ENCODE measurements at regions not wholly inside any gene's neighbourhood (a gene's known extent, or its start where the extent isn't known, plus 50 kb on each side); places are given as distances from the start of the nearest gene placed in this dataset.

DNA sequence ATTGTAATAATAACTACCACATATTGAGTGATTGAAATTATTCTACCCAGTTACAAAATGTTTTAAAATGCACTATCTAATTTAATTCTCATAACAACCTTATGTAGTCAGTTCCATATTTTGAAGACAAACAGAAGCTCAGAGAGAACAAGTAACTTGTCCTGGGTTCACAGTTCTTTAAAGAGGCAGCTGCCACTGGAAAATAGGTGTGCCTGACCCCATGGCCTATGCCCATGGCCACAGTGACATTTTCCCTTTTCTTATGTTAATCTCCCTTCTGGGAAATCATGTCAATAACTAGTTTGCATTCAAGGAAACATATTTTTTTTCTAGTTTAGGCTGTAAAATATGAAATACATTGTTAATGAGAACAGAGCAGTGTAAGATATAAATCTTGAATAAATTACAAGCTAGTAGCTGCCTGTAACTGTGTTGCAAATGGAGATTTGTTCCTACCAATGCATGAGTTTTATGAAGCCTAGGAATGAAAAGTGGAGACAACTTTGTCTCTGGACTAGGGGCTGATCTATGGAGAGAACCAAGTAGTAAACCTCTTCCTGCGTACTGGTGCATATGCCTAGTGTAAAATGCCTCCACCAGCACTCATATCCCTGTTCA is 1018.0 kb downstream of the NTRK3 start:
- DNase-seq (ENCODE audit: low spot score): no peak

DNA sequence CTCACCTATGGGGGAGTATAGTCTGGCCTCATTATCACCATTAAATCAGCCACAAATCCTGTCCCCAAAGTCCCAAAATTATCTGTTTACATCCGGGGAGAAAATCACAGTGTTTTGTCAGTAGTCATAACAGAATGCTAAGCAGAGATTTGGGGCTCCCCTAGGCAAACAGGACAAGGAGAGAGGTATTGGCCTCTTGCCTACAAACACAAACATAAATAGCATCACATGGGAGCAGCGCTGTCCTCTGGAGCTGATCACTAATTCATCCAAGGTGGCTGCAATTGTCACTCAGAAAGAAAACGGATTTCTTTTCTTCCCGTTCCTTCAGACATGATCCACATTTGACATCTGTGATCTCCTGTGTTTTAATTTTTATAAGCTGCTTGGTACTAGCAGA is 1028.1 kb downstream of the NTRK3 start:
- no peak for DNase-seq (ENCODE audit: low spot score)

DNA sequence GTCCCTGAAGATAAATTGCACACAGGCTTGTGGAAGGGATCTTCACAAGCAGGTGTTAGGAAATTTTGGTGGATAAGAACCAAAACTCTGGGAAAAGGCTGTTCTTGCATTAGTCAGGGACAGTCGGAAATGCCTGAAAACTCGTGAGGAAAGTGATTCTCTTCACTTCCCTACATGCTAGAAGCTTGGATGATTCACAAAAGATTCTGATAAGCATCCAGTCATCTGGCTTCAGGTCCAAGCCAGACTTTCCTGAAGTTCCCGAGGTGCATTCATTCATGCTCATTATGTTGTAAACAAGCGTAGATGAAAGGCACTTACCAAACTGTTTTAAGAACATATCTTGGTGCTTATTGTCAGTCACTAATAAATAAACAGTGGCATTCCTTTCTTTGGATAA is 1028.7 kb downstream of the NTRK3 start:
- no peak for DNase-seq (ENCODE audit: low spot score)

DNA sequence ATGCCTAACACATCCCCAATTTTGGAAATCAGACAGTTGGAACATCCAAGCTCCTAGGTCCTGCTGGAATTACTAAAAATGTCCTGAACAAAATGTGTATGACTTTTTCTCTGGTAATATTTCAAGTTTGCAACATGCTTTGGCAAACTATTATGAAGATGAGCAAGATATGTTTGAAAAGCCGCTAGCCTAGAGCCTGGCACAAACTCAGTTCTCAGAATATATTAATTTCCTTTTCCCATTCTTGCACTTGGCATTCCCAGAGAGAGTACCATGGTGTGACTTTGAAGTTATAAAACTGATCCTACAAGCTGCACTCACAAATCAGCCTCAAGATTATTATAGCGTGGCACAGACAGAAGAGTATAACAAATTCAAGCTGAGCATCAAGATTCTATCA is 1031.1 kb downstream of the NTRK3 start:
- no peak for DNase-seq (ENCODE audit: low spot score)

DNA sequence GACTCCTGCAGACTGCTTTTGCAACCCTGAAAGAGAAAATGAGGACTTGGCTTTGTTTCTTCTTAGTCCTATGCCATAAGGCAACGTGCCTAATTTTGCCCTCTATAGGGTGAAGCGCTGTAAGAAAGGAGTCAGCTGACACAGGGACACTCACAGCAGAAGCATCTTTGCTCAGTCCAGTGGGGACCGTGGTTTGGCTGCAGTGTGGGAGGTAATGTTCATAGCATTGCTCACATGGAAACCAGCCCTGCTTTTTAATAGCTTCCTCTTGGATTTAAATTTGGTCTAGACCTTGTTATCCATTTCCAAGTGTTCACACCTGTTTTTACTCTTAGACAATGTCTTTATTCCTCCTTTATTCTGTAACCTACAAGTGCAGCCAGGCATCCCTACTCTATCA is 1032.1 kb downstream of the NTRK3 start:
- no peak for DNase-seq (ENCODE audit: low spot score)

DNA sequence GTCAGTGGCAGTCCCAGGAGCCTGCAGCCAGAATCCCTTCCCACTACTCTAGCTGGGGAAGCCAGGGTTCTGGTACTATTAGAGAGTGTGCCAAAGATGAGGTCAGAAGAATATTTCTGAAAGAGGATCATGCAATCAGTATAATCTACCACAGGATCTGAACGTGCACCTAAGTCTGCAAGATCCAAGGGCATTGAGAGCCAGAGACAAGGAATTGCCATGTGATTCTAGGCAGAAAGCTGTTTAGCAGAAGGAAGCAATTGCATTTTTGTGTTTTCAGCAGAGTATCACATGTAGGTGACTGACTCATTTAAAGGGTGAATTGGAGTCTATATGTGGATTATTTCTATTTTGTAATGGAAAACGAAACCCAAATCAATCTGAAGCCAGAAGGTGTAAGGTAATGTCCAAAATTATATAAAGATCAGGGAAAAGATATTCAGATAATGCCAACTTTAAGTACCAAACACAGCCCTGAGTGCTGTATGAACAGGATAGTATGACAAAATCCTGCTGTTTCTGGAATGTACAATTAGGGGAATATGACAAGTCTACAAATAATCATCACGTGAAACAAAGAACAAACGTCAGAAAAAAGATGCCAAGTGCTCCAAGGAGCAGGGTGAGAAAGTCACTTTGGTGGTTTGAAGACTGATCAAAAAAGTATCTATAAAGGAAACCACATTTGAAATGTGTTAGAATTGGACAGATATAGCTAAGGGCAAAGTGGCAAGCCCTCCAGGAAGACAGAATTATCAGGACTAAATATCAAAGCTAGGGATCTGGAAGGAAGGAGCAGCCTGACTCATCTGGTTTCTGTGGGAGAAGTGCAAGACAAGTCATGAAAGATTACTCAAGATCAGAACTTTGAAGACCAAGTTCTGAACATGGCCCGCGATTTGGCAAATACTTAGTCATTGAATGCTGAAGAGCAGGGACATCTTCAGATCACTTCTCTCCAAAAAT is 1036.6 kb downstream of the NTRK3 start:
- no peak for DNase-seq (ENCODE audit: low spot score)

DNA sequence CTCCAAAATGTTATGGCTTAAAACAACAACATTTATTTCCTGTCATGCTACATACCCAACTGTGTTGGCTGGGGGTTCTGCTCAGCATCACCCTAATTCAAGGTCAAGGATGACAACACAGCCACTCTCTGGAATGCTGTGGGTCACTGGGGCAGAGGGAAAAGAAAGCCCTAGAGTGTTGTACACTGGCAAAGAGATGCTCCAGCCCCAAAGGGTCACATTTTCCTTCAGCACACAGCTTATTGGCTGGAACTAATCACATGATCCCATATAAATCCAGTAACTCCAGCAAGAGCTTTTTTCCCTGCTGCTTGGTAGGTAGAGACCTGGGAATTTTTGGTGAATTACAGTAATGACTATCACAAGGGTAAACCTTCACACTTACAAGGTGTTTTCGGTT is 1041.4 kb downstream of the NTRK3 start:
- DNase-seq (ENCODE audit: low spot score): peak; percentile 12

DNA sequence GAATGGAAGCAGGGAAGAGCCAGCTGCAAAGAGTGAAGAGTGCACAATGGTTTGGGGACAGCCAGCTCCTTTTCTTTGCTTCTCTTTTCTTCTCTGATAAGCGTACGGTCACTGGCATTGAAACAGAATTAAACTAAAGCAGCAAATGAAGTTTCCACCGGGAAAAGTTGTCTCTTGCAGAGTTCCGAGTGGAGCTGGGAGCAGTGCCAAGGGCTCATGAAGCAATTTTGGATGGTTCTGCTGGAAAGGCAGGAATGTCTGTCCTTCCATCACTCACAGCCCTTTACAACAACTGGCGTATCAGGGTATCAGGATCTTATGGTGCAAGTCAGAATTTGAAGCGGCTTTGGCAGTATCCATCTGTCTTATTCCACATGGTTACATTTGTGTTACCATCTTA is 1042.9 kb downstream of the NTRK3 start:
- DNase-seq (ENCODE audit: low spot score): no peak

DNA sequence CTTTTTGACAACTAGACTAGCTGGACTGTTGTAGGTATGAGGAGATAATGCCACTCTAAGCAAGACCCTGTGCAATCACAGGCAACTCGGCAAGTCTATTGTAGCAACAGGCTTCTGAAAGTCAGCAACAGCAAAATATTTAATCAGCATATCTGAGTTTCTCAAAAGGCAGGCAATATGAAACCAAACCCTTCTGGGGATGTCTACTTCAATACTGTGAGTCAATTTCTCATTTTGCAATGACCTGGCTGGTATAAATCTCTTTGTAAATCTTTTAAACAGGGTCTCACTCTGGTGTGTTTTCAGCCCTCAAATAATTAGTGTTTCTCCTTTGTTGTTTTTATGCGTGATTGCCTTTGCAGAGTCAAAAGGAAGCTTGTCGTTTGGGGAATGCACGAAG is 1044.5 kb downstream of the NTRK3 start:
- DNase-seq (ENCODE audit: low spot score): no peak

DNA sequence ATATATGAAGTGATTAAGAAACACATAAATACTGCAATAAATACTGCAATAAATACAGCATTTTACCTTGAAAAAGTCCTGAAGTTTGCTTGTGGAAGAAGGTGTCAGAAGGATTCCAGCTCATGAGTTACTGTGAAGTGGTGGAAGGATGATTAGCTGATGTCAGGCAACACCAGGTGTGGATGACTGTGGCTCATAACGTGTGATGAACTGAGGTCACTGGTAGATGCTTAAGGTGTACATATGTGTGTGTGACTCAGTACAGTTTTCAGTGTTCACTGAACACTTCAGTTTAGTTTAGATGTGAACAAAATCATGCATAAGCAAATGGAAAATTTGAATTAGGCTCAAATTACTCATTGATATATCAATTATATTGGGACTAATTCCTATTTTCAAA is 1045.0 kb downstream of the NTRK3 start:
- no peak for DNase-seq (ENCODE audit: low spot score)

DNA sequence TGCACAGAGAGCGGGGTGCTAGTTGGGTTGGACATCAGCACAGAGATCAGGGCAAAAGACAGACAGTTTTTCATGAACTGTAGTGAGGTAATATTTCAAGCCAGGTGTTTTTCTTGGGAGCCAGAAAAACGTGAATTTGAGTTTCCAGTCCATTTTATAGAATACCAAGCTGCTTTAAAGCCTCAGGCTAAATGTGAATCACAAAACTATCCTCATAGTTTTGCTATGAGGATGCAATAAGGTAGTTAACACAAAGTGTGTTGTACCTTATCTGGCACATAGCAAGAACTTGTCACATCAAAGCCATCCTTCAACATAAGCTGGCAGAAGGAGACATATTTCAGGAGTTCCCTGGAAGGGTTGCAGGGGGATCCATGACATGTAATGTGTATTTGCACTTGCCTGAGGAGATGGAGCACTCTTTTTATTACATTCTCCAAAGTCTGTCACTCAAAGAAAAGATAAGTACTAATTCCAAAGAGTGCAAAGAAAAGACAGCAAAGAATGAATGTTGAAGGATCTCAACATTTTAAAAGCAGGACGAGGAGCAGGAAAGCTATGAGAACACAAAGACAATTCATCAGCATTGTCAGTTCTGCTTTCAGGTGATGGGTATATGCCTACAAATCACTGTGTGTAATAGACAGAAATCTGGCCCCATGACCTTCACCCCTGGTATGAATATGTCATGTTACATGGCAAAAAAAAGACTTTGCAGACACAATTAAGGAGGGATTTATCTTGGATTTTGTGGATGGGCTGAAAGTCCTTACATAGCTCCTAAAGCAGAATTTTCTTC is 1046.4 kb downstream of the NTRK3 start:
- DNase-seq (ENCODE audit: low spot score): no peak

DNA sequence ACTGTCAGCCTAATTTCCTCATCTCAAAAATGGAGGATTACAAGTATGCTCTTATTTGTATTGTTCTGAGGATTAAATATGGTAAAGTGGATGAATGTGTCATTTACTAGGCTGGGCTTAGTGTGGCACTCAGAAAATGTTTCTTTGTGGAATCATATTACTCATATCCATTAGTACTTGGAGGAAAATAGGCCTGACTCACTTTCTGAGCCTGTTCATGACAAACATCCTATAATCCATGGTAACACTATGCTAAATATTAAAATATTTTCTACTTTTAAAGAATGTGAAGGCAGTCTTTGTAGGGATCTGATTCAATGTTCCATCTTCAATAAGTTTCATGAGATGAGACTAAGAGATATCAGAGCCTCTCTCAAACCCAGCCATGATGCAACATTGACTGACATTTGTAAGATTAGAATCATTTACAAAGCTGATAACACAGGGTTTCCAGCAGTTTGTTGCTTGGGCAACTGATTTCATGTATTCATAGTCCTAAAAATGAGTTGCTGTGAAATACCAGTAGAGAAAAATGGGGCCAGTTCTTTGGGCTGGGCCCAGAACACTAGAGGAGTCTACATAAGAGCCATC is 1048.5 kb downstream of the NTRK3 start:
- DNase-seq (ENCODE audit: low spot score): no peak

DNA sequence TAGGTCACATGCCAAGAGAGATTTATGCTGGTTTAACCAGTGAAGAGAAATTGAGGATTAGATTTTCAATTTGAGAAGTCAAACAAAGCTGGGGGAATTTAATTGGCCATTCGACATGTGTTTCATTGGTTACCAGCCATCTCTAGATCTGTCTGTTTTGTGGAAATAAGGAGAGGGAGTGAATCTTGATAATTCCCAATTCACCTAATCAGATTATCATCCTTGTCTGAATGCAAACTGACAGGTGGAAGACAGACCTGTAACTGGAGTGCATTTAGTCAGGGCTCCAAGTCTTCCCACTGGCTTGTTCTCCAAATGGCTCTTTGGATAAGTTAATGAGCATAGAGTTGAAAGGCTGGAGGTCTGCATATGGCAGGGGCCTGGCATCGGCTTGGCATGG is 1049.3 kb downstream of the NTRK3 start:
- DNase-seq (ENCODE audit: low spot score): no peak

DNA sequence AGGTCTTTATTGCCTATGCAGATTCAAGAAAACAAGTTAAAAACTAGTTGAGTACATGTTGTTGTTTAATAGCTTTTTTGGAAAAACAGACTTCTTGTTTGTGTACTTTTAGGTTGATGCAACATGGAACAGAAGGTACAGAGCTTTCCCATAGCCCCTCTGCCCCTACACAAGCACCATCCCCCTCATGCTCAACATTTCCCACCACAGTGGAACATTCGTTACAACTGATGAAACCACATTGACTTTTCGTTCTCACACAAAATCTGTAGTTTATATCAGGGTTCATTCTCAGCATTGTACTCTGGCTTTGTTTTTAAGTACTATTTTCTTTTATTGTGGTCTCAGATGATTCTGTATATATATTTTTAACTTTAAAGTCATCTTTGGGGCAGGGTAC is 1054.6 kb downstream of the NTRK3 start:
- DNase-seq (ENCODE audit: low spot score): no peak

DNA sequence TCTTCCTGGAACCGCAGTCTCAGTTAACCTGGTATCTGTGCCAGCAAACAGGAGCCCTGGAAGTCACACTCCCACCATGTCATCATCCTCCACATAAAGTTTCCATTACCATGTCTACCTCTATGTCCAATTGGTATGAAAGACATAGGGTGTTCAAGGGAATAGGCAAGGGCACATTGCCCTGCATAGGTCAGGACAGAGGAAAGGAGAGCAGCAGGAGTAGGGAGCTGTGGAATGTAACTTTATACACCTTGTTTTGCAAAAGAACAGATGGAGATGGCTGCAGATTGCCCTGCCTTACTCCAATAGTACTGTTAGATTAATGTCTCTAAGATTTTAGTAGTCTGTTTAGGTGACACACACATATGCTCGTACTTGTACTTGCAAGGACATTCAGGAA is 1056.4 kb downstream of the NTRK3 start:
- no peak for DNase-seq (ENCODE audit: low spot score)

DNA sequence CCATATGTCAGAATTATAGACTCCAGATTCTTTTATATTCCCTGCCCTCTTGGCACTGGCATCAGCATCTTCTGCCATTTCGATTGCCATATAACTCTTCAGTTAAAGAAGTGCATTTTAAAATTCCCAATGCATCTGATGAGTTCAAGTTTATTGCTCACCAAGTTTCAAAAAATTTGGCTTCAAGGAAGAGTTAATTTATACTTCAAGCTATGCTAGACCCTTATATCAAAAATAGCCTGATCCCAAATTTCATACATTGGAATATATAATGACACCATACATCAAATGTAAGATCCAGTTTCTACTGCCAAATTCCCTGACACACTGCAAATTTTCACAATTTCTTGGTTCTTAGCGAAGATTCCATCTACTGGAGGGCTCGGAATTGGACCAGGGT is 1058.6 kb downstream of the NTRK3 start:
- no peak for DNase-seq (ENCODE audit: low spot score)

DNA sequence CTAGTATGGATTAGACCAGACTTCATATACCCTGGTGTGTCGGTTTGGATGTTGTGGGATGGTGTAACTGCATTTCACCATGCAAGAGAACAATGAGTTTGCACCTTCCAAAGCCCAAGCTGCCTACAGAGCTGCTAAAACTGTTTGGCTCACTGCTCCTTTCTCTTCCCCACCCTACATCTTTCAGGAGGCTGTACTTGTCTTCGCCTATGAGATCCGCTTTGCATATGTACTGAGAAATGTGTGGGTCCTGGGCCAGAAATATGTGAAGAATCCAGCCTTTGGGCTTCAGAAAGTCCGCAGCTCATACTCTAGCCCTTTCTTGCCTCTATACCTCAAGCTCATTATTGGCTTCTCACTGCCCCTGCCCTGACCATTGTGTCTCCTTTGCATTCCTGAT is 1060.0 kb downstream of the NTRK3 start:
- DNase-seq (ENCODE audit: low spot score): no peak

DNA sequence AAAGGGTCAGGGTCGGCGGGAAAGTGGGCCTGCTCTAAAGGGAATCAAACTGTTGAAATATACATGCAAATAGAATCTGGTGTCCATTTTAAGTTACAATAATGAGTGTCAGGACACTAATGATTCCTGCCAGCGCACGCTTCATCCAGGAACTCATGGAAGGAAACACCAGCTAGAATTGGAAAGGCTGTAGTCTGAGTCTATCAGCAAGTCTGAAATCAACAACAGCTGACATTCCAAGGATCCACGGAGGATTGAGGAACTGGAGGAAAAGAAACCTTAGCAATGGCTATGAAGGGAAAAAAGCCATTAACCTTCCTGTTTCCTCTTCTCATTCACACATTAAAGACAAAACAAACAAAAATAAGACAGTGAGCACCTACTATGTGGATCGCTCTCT is 1063.1 kb downstream of the NTRK3 start:
- DNase-seq (ENCODE audit: low spot score): no peak

DNA sequence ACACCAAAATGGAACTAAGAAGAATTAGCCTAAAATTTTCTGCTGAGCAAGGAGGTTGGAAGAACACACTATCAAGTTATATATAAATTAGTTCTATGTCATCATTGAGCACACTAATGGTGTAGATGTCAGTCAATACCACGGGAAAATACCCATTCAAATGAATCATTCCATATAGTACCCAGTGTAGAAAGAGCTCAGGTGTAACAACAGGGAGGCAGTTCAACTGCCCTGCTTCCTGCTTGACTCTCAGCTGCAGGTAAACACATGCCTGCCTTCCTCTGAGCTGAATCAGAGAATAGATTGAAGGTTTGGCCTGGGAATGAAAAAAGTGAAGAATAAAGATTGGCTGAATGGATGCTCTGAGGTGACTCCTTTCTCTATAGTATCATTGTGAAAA is 1088.0 kb downstream of the AGBL1 start:
- no peak for DNase-seq (ENCODE audit: low spot score)

DNA sequence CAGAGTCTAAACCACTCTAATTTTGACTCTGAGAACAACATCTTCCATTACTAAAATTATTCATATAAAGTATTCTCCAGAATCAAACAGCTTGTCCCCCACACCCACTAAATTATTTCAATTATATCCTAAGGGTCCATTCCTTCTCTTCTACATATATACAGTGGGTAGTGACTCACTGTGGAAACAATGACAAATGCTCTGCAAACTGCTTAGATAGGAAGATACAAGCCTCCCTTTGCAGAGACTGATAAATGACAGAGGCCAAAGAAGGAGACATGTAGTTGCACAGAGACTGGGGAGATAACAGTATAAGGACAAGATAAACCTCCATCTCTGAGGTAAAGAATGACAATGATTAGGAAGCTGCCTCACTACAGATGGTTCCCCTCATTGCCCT is 1087.4 kb downstream of the AGBL1 start:
- no peak for DNase-seq (ENCODE audit: low spot score)

DNA sequence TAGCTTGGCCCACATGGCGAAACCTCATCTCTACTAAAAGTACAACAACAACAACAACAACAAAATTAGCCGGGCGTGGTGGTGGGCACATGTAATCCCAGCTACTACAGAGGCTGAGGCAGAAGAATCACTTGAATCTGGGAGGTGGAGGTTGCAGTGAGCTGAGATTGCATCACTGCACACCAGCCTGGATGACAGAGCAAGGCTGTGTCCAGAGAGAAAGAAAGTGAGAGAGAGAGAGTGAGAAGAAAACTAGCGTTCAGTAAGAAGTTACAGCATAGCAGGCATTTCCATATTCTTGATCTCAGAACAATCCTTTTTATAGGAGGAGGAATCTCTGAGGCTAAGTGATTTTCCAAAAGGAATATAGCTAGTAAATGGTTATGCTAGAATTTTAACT is 1076.1 kb downstream of the AGBL1 start:
- DNase-seq (ENCODE audit: low spot score): no peak

DNA sequence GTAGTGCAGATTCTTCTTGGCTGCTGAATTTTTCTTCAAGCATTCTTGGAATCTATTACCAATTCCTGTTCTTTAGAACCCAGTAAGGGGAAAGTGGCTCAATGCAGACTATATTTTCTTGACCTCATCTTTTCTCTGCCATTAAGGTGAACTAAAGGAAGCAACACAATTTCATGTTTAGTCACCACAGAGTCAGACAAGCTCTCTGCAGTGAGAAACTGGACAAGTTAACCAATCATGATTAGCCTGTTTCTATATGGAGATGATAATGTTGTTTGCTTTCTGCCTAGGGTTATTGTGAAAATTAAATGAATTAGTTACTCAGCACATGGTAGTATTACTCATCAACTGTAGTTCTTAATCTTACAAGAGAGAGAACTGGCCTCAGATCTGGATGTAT is 1075.1 kb downstream of the AGBL1 start:
- no peak for DNase-seq (ENCODE audit: low spot score)
